ENCODE measurements at regions not wholly inside any gene's neighbourhood (a gene's known extent, or its start where the extent isn't known, plus 50 kb on each side); places are given as distances from the start of the nearest gene placed in this dataset.

DNA sequence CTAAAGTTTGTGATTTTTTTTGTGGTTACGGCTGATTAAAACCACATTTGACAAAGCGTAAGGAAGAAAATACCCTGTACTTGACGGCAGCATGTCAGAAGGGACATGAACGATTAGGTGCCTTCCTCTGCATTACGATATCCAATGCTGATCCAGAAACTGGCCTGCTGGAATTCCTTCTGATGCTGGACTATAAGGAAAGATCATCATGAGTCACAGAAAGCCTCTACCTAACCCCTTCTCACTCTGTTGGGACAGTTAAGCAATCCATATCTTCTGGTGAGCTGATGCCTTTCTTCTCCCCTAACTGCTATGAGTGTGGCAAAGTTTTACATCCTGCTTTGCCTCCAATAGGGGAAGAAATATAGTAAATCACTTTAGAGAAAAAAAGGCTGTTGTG is 78.4 kb upstream of the PAPPA start:
- 96 to 100% methylated on average over 1 to 5 of the region's 5 CpGs for WGBS, 2 donors (ENCODE audit: low coverage in 1 of 2)
- Histone ChIP-seq H3K36me3 (no peaks in the 10 kb centered on the region), H3K27ac (no peak overlapping the region), H3K27me3 (no peaks in the 10 kb centered on the region), H3K4me1 (no peaks in the 10 kb centered on the region), H3K9me3 (no peaks in the 10 kb centered on the region), H3K4me3 (no peak overlapping the region)
- TF ChIP-seq, protein P1, sequence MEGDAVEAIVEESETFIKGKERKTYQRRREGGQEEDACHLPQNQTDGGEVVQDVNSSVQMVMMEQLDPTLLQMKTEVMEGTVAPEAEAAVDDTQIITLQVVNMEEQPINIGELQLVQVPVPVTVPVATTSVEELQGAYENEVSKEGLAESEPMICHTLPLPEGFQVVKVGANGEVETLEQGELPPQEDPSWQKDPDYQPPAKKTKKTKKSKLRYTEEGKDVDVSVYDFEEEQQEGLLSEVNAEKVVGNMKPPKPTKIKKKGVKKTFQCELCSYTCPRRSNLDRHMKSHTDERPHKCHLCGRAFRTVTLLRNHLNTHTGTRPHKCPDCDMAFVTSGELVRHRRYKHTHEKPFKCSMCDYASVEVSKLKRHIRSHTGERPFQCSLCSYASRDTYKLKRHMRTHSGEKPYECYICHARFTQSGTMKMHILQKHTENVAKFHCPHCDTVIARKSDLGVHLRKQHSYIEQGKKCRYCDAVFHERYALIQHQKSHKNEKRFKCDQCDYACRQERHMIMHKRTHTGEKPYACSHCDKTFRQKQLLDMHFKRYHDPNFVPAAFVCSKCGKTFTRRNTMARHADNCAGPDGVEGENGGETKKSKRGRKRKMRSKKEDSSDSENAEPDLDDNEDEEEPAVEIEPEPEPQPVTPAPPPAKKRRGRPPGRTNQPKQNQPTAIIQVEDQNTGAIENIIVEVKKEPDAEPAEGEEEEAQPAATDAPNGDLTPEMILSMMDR (IDR thresholded peaks at IDR 0.05), result no peak
- TF ChIP-seq POLR2A (IDR thresholded peaks at IDR 0.05) (no peak), EP300 (IDR thresholded peaks at IDR 0.05) (no peak), POLR2AphosphoS5 (IDR thresholded peaks at IDR 0.05) (no peak)
- ATAC-seq, result no peak

DNA sequence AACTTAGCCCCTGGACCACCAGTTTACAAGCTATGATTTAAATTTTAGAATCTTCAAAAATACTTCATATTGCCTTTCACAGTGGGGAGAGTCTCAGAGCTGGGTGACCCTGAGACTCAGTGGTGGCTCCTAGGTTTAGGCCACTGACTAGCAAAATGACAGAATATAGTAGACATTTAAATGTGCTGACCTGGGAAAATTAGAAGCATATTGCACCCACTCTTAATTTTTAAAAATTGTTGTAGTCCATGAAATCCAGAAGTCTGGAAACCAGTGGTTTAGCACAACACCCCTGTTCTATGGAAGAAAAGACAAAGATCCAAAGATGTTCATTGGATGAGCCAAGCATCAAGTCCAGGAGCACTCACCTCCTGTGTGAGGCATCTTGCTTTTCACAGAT is 75.0 kb upstream of the PAPPA start:
- Histone ChIP-seq H3K4me1 (no peaks in the 10 kb centered on the region), H3K27me3 (no peaks in the 10 kb centered on the region), H3K9me3 (no peaks in the 10 kb centered on the region), H3K4me3 (no peak overlapping the region), H3K36me3 (no peaks in the 10 kb centered on the region), H3K27ac (no peak overlapping the region)
- no peak for ATAC-seq
- TF ChIP-seq POLR2AphosphoS5 (IDR thresholded peaks at IDR 0.05) (no peak), EP300 (IDR thresholded peaks at IDR 0.05) (no peak), POLR2A (IDR thresholded peaks at IDR 0.05) (no peak)
- TF ChIP-seq, protein P1 (IDR thresholded peaks at IDR 0.05), result no peak

DNA sequence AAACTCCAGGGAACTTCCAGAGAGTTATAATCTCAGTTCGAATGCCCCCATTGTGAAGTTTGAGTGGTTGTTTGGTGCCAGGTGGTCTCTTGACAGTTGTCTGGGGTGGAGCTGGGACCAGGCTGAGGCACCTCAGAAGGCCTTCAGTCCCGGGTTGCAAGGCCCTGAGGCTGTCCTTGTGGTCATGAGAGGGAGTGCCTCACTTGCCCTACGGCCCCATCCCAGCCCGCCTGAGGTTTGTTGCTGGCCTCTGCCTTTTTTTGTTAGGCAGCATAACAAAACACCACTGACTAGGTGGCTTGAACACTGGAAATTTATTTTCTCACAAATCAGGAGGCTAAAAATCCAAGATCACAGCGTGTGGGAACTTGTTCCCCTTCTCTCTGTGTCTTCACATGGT is 73.0 kb upstream of the PAPPA start:
- H3K36me3 ChIP-seq, result no peaks in the 10 kb centered on the region
- 76 to 100% methylated on average over 1 to 4 of the region's 5 CpGs for WGBS, 2 donors (ENCODE audit: low coverage in 1 of 2)
- H3K27ac ChIP-seq, result no peak overlapping the region
- H3K4me3 ChIP-seq, result no peak overlapping the region
- no peak for ATAC-seq
- H3K27me3 ChIP-seq, result no peaks in the 10 kb centered on the region
- no peaks in the 10 kb centered on the region for H3K4me1 ChIP-seq
- TF ChIP-seq POLR2A (IDR thresholded peaks at IDR 0.05) (no peak), EP300 (IDR thresholded peaks at IDR 0.05) (no peak), POLR2AphosphoS5 (IDR thresholded peaks at IDR 0.05) (no peak)
- TF ChIP-seq, protein P1 (IDR thresholded peaks at IDR 0.05), result no peak
- H3K9me3 ChIP-seq, result no peaks in the 10 kb centered on the region

DNA sequence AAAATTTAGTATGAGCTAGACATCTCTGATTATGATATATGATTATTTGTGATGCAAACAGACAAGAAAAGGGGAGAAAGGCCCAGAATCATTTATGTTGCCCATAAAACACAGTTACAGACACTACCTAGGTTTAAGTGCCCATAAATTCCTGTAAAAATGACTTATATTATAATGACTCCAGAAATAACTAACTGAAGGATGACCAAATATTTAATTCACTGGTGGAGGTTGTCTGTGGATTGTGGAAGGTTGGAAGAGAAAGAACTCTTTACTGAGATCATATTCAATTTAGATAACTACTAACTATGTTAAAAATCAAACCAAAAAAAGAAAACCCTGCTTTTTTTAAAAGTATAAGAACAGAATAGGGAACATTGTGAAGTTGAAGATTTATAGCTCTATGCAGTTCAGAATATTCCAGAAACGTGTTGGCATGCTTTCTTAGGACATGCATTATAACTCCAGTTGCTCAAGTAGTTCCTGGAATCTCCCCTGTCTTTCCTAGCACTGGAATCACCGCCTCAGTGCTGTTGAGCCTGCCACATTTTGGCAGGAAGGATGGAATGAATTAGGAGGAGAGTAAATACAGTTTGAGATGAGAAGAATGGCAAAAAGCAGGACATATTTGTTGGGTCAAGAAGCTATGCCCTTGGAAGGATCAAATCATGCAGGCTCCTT is 72.0 kb upstream of the PAPPA start:
- Histone ChIP-seq H3K9me3 (no peaks in the 10 kb centered on the region), H3K36me3 (no peaks in the 10 kb centered on the region), H3K27ac (no peak overlapping the region), H3K4me3 (no peak overlapping the region), H3K27me3 (no peaks in the 10 kb centered on the region), H3K4me1 (no peaks in the 10 kb centered on the region)
- no peak for TF ChIP-seq POLR2A (IDR thresholded peaks at IDR 0.05)
- TF ChIP-seq POLR2AphosphoS5 (IDR thresholded peaks at IDR 0.05), result no peak
- TF ChIP-seq EP300 (IDR thresholded peaks at IDR 0.05), result no peak
- TF ChIP-seq, protein P1 (IDR thresholded peaks at IDR 0.05), result no peak
- 20 to 31% methylated on average over 2 of the region's 2 CpGs for WGBS, 2 donors (ENCODE audit: low coverage in 1 of 2)
- ATAC-seq, result no peak

DNA sequence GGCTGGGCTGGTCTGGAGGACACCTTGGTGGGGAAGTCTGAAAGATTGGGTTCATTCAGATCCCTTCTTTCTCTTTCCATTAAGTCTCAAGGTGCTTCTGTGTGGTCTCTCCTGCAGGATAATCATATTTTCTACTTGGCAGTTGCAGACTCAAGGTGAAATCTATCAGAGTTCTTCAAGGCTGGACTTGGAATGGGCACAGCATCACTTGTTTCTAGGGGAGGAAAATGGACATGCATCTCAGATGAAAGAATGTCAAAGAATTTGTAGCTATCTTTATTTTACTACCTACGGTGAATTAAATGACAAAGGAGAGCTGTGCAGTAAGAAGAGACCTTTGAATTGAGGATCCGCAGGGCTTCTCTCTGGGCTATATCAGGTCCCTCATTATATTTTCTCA is 69.8 kb upstream of the PAPPA start:
- WGBS, 2 donors (ENCODE audit: low coverage in 1 of 2), result 85 to 100% methylated on average over 2 of the region's 2 CpGs

More for the DNA sequence above, 69.8 kb upstream of the PAPPA start:
- Histone ChIP-seq H3K36me3 (no peaks in the 10 kb centered on the region), H3K4me3 (no peak overlapping the region), H3K27ac (no peak overlapping the region), H3K9me3 (no peaks in the 10 kb centered on the region), H3K27me3 (no peaks in the 10 kb centered on the region), H3K4me1 (peaks cover 0 to 12% (median 0%) of the 10 kb centered on the region in 3 donors)
- ATAC-seq, result no peak
- TF ChIP-seq, protein P1 (IDR thresholded peaks at IDR 0.05), result no peak
